ENCODE measurements at regions not wholly inside any gene's neighbourhood (a gene's known extent, or its start where the extent isn't known, plus 50 kb on each side); places are given as distances from the start of the nearest gene placed in this dataset.

GRCh38 chr1:86207323-86207722 is 50.8 kb upstream of the COL24A1 start:
- H3K4me3 ChIP-seq (ENCODE audit: low read depth in 1 of 5, low read length in 5 of 5) = no peak overlapping the region
- H3K9me3 ChIP-seq (ENCODE audit: control insufficient read depth in 5 of 5, low read length in 5 of 5) = no peaks in the 10 kb centered on the region
- no peak overlapping the region for H3K9ac ChIP-seq (ENCODE audit: low read length in 5 of 5)
- H3K4me1 ChIP-seq (ENCODE audit: control insufficient read depth in 5 of 5, insufficient read depth in 5 of 5, low read length in 5 of 5) = no peaks in the 10 kb centered on the region
- no peaks in the 10 kb centered on the region for H3K27me3 ChIP-seq (ENCODE audit: control insufficient read depth in 5 of 5, insufficient read depth in 4 of 5, low read length in 5 of 5)
- no peaks in the 10 kb centered on the region for H3K36me3 ChIP-seq (ENCODE audit: control insufficient read depth in 5 of 5, insufficient read depth in 5 of 5, low read length in 5 of 5)
- no peak overlapping the region for H3K27ac ChIP-seq (ENCODE audit: low read depth, low read length)
